ENCODE measurements at regions not wholly inside any gene's neighbourhood (a gene's known extent, or its start where the extent isn't known, plus 50 kb on each side); places are given as distances from the start of the nearest gene placed in this dataset.

- Histone ChIP-seq H3K27ac (ENCODE audit: low read depth in 1 of 3, low read length in 2 of 3) (no peak overlapping the region), H3K4me1 (ENCODE audit: control insufficient read depth in 3 of 3, insufficient read depth in 2 of 3, low read depth in 1 of 3, low read length in 2 of 3) (no peaks in the 10 kb centered on the region), H3K9me3 (ENCODE audit: control insufficient read depth in 2 of 2, insufficient read depth in 1 of 2, low read depth in 1 of 2, low read length in 1 of 2) (no peaks in the 10 kb centered on the region), H3K4me3 (ENCODE audit: low read depth in 1 of 3, low read length in 3 of 3) (no peak overlapping the region), H3K27me3 (ENCODE audit: control insufficient read depth in 3 of 3, insufficient read depth in 3 of 3, low read length in 3 of 3) (no peaks in the 10 kb centered on the region), H3K36me3 (ENCODE audit: control insufficient read depth in 3 of 3, insufficient read depth in 2 of 3, low read depth in 1 of 3, low read length in 3 of 3) (no peaks in the 10 kb centered on the region)
- WGBS, 3 donors, result 86 to 91% (median 88%) methylated on average over 2 of the region's 2 CpGs
- FAIRE-seq (no peak), DNase-seq (no peak)
Observed at GRCh38 chr9:99282406-99282805, 60.3 kb downstream of the SEC61B start.

DNA sequence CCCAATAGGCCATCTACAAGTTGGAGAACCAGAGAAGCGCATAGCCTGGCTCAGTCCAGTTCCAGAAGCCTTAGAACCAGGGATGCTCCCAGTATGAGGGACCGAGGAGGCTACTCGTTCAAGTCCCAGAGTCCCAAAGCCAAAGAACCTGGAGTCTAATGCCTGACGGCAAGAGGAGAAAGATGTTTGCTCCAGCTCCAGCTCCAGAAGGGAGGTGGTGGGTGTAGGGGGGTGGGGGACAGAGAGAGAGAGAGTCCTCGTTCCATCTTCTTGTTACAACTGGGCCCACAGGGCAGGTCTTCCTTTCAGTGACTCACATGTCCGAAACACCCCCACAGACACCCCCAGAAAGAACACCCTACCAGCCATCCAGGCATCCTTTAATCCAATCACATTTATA lies 63.9 kb downstream of the SEC61B start:
- Histone ChIP-seq H3K27me3 (ENCODE audit: control insufficient read depth in 3 of 3, insufficient read depth in 3 of 3, low read length in 3 of 3) (no peaks in the 10 kb centered on the region), H3K9me3 (ENCODE audit: control insufficient read depth in 2 of 2, insufficient read depth in 1 of 2, low read depth in 1 of 2, low read length in 1 of 2) (no peaks in the 10 kb centered on the region), H3K36me3 (ENCODE audit: control insufficient read depth in 3 of 3, insufficient read depth in 2 of 3, low read depth in 1 of 3, low read length in 3 of 3) (no peaks in the 10 kb centered on the region), H3K4me3 (ENCODE audit: low read depth in 1 of 3, low read length in 3 of 3) (no peak overlapping the region), H3K4me1 (ENCODE audit: control insufficient read depth in 3 of 3, insufficient read depth in 2 of 3, low read depth in 1 of 3, low read length in 2 of 3) (no peaks in the 10 kb centered on the region), H3K27ac (ENCODE audit: low read depth in 1 of 3, low read length in 2 of 3) (no peak overlapping the region)
- FAIRE-seq (no peak), DNase-seq (no peak)
- WGBS, 3 donors, result 84 to 88% (median 88%) methylated on average over 6 of the region's 6 CpGs

GRCh38 chr9:99286536-99286935 lies 64.5 kb downstream of the SEC61B start:
- FAIRE-seq, result no peak
- 65 to 71% (median 71%) methylated on average over 3 of the region's 3 CpGs for WGBS, 3 donors

DNA sequence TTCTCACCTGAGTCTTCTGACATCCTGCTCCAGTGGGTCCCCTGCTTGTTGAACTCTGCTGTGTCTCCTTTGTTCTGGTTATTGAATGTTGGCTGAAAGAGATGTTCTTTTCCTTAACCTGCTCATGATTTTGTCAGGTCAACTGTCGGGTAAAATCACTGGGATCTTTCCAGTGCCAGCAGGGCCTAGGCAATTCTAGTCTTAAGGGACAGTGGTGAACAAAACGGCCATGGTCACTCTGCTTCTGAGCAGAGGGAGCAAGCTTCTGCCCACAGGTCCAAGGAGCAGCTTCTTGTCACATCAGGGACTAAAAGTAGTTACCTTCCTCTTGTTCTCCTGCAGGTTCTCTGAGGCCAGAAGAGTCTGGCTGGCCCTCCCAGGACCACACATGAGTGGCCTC lies 65.6 kb downstream of the SEC61B start:
- no peaks in the 10 kb centered on the region for H3K9me3 ChIP-seq (ENCODE audit: control insufficient read depth in 2 of 2, insufficient read depth in 1 of 2, low read depth in 1 of 2, low read length in 1 of 2)
- FAIRE-seq, result no peak
- WGBS, 3 donors, result 73 to 88% (median 73%) methylated on average over 2 of the region's 2 CpGs
- H3K4me1 ChIP-seq (ENCODE audit: control insufficient read depth in 3 of 3, insufficient read depth in 2 of 3, low read depth in 1 of 3, low read length in 2 of 3), result no peaks in the 10 kb centered on the region
- H3K36me3 ChIP-seq (ENCODE audit: control insufficient read depth in 3 of 3, insufficient read depth in 2 of 3, low read depth in 1 of 3, low read length in 3 of 3), result no peaks in the 10 kb centered on the region
- H3K4me3 ChIP-seq (ENCODE audit: low read depth in 1 of 3, low read length in 3 of 3), result no peak overlapping the region
- no peak for DNase-seq
- no peak overlapping the region for H3K27ac ChIP-seq (ENCODE audit: low read depth in 1 of 3, low read length in 2 of 3)
- no peaks in the 10 kb centered on the region for H3K27me3 ChIP-seq (ENCODE audit: control insufficient read depth in 3 of 3, insufficient read depth in 3 of 3, low read length in 3 of 3)

More at GRCh38 chr9:99286536-99286935, 64.5 kb downstream of the SEC61B start:
- H3K36me3 ChIP-seq (ENCODE audit: control insufficient read depth in 3 of 3, insufficient read depth in 2 of 3, low read depth in 1 of 3, low read length in 3 of 3), result no peaks in the 10 kb centered on the region
- H3K4me3 ChIP-seq (ENCODE audit: low read depth in 1 of 3, low read length in 3 of 3), result no peak overlapping the region
- no peaks in the 10 kb centered on the region for H3K9me3 ChIP-seq (ENCODE audit: control insufficient read depth in 2 of 2, insufficient read depth in 1 of 2, low read depth in 1 of 2, low read length in 1 of 2)
- no peak overlapping the region for H3K27ac ChIP-seq (ENCODE audit: low read depth in 1 of 3, low read length in 2 of 3)
- no peaks in the 10 kb centered on the region for H3K4me1 ChIP-seq (ENCODE audit: control insufficient read depth in 3 of 3, insufficient read depth in 2 of 3, low read depth in 1 of 3, low read length in 2 of 3)
- no peak for DNase-seq
- no peaks in the 10 kb centered on the region for H3K27me3 ChIP-seq (ENCODE audit: control insufficient read depth in 3 of 3, insufficient read depth in 3 of 3, low read length in 3 of 3)

- FAIRE-seq, result no peak
- H3K4me3 ChIP-seq (ENCODE audit: low read depth in 1 of 3, low read length in 3 of 3), result no peak overlapping the region
- H3K9me3 ChIP-seq (ENCODE audit: control insufficient read depth in 2 of 2, insufficient read depth in 1 of 2, low read depth in 1 of 2, low read length in 1 of 2), result no peaks in the 10 kb centered on the region
- H3K36me3 ChIP-seq (ENCODE audit: control insufficient read depth in 3 of 3, insufficient read depth in 2 of 3, low read depth in 1 of 3, low read length in 3 of 3), result no peaks in the 10 kb centered on the region
- no peak for DNase-seq
- H3K27ac ChIP-seq (ENCODE audit: low read depth in 1 of 3, low read length in 2 of 3), result no peak overlapping the region
- WGBS, 3 donors, result 32 to 47% (median 35%) methylated on average over 5 to 6 of the region's 6 CpGs
- no peaks in the 10 kb centered on the region for H3K27me3 ChIP-seq (ENCODE audit: control insufficient read depth in 3 of 3, insufficient read depth in 3 of 3, low read length in 3 of 3)
- H3K4me1 ChIP-seq (ENCODE audit: control insufficient read depth in 3 of 3, insufficient read depth in 2 of 3, low read depth in 1 of 3, low read length in 2 of 3), result no peaks in the 10 kb centered on the region
Observed at GRCh38 chr9:99288830-99289229, 66.7 kb downstream of the SEC61B start.

DNA sequence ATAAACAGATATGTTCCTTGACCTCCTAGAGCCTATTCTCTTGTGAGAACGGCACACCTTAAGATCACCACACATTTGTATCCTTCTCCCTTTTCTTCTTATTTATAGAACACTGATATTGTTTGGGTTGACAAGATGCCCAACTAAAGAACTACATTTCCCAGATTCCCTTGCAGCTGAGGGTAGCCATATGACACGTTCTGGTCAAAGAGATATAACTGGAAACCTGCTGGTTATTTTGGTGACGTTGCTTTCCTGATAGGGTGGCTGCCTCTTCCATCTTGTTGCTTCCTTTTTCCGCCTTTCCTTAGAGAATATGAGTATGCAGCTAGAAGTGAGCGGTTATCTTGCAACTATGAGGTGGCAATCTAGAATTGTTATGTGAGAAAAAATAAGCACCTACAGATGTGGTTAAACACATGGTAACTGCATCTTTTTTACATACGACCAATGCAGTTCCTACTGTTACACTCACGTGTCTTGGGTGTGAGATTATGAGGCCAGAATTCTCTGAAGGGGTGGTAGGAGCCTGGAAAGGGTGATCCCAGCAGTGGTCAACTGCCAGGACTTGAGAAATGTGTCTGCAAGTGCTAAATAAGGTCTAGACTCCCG lies 72.9 kb downstream of the SEC61B start:
- DNase-seq, result no peak
- Histone ChIP-seq H3K4me3 (ENCODE audit: low read depth in 1 of 3, low read length in 3 of 3) (no peak overlapping the region), H3K9me3 (ENCODE audit: control insufficient read depth in 2 of 2, insufficient read depth in 1 of 2, low read depth in 1 of 2, low read length in 1 of 2) (no peaks in the 10 kb centered on the region), H3K4me1 (ENCODE audit: control insufficient read depth in 3 of 3, insufficient read depth in 2 of 3, low read depth in 1 of 3, low read length in 2 of 3) (no peaks in the 10 kb centered on the region), H3K27me3 (ENCODE audit: control insufficient read depth in 3 of 3, insufficient read depth in 3 of 3, low read length in 3 of 3) (no peaks in the 10 kb centered on the region), H3K27ac (ENCODE audit: low read depth in 1 of 3, low read length in 2 of 3) (no peak overlapping the region), H3K36me3 (ENCODE audit: control insufficient read depth in 3 of 3, insufficient read depth in 2 of 3, low read depth in 1 of 3, low read length in 3 of 3) (no peaks in the 10 kb centered on the region)
- 47 to 54% (median 50%) methylated on average over 8 of the region's 8 CpGs for WGBS, 3 donors
- FAIRE-seq, result no peak

GRCh38 chr9:99296291-99296951 lies 74.3 kb downstream of the SEC61B start:
- WGBS, 3 donors, result 55 to 68% (median 63%) methylated on average over 36 to 38 of the region's 38 CpGs
- FAIRE-seq (no peak), DNase-seq (peak in 1 of 2 donors; percentile 28)

DNA sequence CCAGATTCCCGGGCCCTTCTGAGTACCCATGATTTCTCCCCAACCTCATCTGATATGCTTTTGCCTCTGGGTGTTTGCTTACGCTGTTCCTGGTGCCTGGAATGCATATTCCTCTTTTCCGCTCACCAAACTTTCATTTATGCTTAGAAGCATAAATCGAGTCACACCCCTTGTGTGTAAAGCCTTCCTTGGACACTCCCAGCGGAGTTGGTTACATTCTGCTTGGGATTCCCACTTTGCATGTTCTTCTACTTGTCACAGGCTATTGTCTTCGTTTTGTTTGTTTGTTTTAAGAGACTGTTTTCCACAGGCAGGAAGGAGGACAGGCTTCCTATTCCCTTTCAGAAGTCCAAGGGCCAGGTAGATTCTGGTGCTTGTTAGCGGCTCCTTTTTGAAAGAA lies 76.5 kb downstream of the SEC61B start:
- DNase-seq (no peak), FAIRE-seq (no peak)

More at GRCh38 chr9:99296291-99296951, 74.3 kb downstream of the SEC61B start:
- H3K36me3 ChIP-seq (ENCODE audit: control insufficient read depth in 3 of 3, insufficient read depth in 2 of 3, low read depth in 1 of 3, low read length in 3 of 3), result no peaks in the 10 kb centered on the region
- H3K4me1 ChIP-seq (ENCODE audit: control insufficient read depth in 3 of 3, insufficient read depth in 2 of 3, low read depth in 1 of 3, low read length in 2 of 3), result no peaks in the 10 kb centered on the region
- H3K27me3 ChIP-seq (ENCODE audit: control insufficient read depth in 3 of 3, insufficient read depth in 3 of 3, low read length in 3 of 3), result no peaks in the 10 kb centered on the region
- H3K4me3 ChIP-seq (ENCODE audit: low read depth in 1 of 3, low read length in 3 of 3), result peak overlapping the region in 1 of 3 donors; percentile 19
- H3K27ac ChIP-seq (ENCODE audit: low read depth in 1 of 3, low read length in 2 of 3), result no peak overlapping the region
- H3K9me3 ChIP-seq (ENCODE audit: control insufficient read depth in 2 of 2, insufficient read depth in 1 of 2, low read depth in 1 of 2, low read length in 1 of 2), result no peaks in the 10 kb centered on the region

More for the DNA sequence above, 76.5 kb downstream of the SEC61B start:
- Histone ChIP-seq H3K27ac (ENCODE audit: low read depth in 1 of 3, low read length in 2 of 3) (no peak overlapping the region), H3K27me3 (ENCODE audit: control insufficient read depth in 3 of 3, insufficient read depth in 3 of 3, low read length in 3 of 3) (no peaks in the 10 kb centered on the region), H3K4me3 (ENCODE audit: low read depth in 1 of 3, low read length in 3 of 3) (no peak overlapping the region), H3K9me3 (ENCODE audit: control insufficient read depth in 2 of 2, insufficient read depth in 1 of 2, low read depth in 1 of 2, low read length in 1 of 2) (no peaks in the 10 kb centered on the region), H3K36me3 (ENCODE audit: control insufficient read depth in 3 of 3, insufficient read depth in 2 of 3, low read depth in 1 of 3, low read length in 3 of 3) (no peaks in the 10 kb centered on the region), H3K4me1 (ENCODE audit: control insufficient read depth in 3 of 3, insufficient read depth in 2 of 3, low read depth in 1 of 3, low read length in 2 of 3) (no peaks in the 10 kb centered on the region)
- WGBS, 3 donors, result 56 to 67% (median 59%) methylated on average over 7 of the region's 7 CpGs
